MM.1S (cell line): ENCODE measurements at regions not wholly inside any gene's neighbourhood (a gene's known extent, or its start where the extent isn't known, plus 50 kb on each side); places are given as distances from the start of the nearest gene placed in this dataset.

ENCODE experiments used
- DNase-seq: peaks from one replicate; pipeline ENCODE4 v3.0.0-alpha.2; 2015
- H2AFZ ChIP-seq: fragments of 300-600 bp; sonication (generic); 2 replicates; pipeline ENCODE4 v1.6.0; 2016; ENCODE audit warnings: antibody characterized with exemption, low read length
- H3F3A ChIP-seq: fragments of 300-600 bp; sonication (generic); 2 replicates; pipeline ENCODE4 v1.6.1; 2016; ENCODE audit warnings: mild to moderate bottlenecking, antibody characterized with exemption, low read length, moderate library complexity, mixed read lengths; ENCODE audit not compliant: insufficient read depth
- H3K27ac ChIP-seq: fragments of 300-600 bp; sonication (generic); 2 replicates; pipeline ENCODE4 v1.5.1; 2016; ENCODE audit warnings: mild to moderate bottlenecking, low read length
- H3K27me3 ChIP-seq: fragments of 300-600 bp; sonication (generic); replicated peaks from 2 replicates; pipeline ENCODE4 v1.6.0; 2016; ENCODE audit warnings: low read length; ENCODE audit not compliant: insufficient read depth
- H3K36me3 ChIP-seq: fragments of 300-600 bp; sonication (generic); replicated peaks from 2 replicates; pipeline ENCODE4 v1.6.1; 2016; ENCODE audit warnings: mild to moderate bottlenecking, low read length, mixed read lengths; ENCODE audit not compliant: insufficient read depth
- H3K4me1 ChIP-seq: fragments of 300-600 bp; sonication (generic); 2 replicates; pipeline ENCODE4 v1.6.1; 2016; ENCODE audit warnings: low read length, mixed read lengths
- H3K4me2 ChIP-seq: fragments of 300-600 bp; sonication (generic); 2 replicates; pipeline ENCODE4 v1.6.0; 2016; ENCODE audit warnings: low read depth, low read length
- H3K4me3 ChIP-seq: fragments of 300-600 bp; sonication (generic); 2 replicates; pipeline ENCODE4 v1.5.1; 2016; ENCODE audit warnings: low read length, mixed read lengths
- H3K79me2 ChIP-seq: fragments of 300-600 bp; sonication (generic); 2 replicates; pipeline ENCODE4 v1.6.1; 2016; ENCODE audit warnings: mixed run types, low read length, mixed read lengths
- H3K9ac ChIP-seq: fragments of 300-600 bp; sonication (generic); 2 replicates; pipeline ENCODE4 v1.6.1; 2016; ENCODE audit warnings: low read length, mixed read lengths
- H3K9me2 ChIP-seq: fragments of 300-600 bp; sonication (generic); replicated peaks from 2 replicates; pipeline ENCODE4 v1.6.1; 2016; ENCODE audit warnings: mild to moderate bottlenecking, low read length, mixed read lengths; ENCODE audit not compliant: insufficient read depth
- H3K9me3 ChIP-seq: fragments of 300-600 bp; sonication (generic); replicated peaks from 2 replicates; pipeline ENCODE4 v1.6.1; 2016; ENCODE audit warnings: mild to moderate bottlenecking, low read length, mixed read lengths; ENCODE audit not compliant: insufficient read depth
- H4K20me1 ChIP-seq: fragments of 300-600 bp; sonication (generic); 2 replicates; pipeline ENCODE4 v1.6.1; 2016; ENCODE audit warnings: mild to moderate bottlenecking, low read length, moderate library complexity, mixed read lengths; ENCODE audit not compliant: insufficient read depth
- CTCF ChIP-seq: fragments of 300-600 bp; sonication (generic); IDR thresholded peaks from 2 replicates; pipeline ENCODE4 v1.5.1; 2016; ENCODE audit warnings: antibody characterized with exemption, low read length, mixed read lengths
- EZH2 ChIP-seq: fragments of 300-600 bp; sonication (generic); optimal IDR thresholded peaks from 2 replicates; pipeline ENCODE3; 2017; ENCODE audit warnings: low read depth, mild to moderate bottlenecking, antibody characterized with exemption, low read length, mixed read lengths
- EZH2phosphoT487 ChIP-seq: fragments of 300-600 bp; sonication (generic); IDR thresholded peaks from 2 replicates; pipeline ENCODE4 v1.6.1; 2018; ENCODE audit warnings: antibody characterized with exemption, low read length

GRCh38 chr4:100657187-100657586 lies 139.4 kb upstream of the EMCN start:
- H2AFZ ChIP-seq, result no peak overlapping the region
- no peak for TF ChIP-seq CTCF
- H3K27ac ChIP-seq, result no peak overlapping the region

GRCh38 chr4:100651499-100652175 lies 133.8 kb upstream of the EMCN start:
- Histone ChIP-seq H3K27ac (no peak overlapping the region), H2AFZ (no peak overlapping the region), H3K4me3 (no peak overlapping the region), H3K27me3 (no peaks in the 10 kb centered on the region), H3K4me1 (no peaks in the 10 kb centered on the region), H3K9me3 (no peaks in the 10 kb centered on the region), H3F3A (no peaks in the 10 kb centered on the region), H3K9me2 (no peaks in the 10 kb centered on the region; the same call in 1 of the 2 replicates), H3K36me3 (no peaks in the 10 kb centered on the region), H4K20me1 (no peaks in the 10 kb centered on the region), H3K4me2 (no peak overlapping the region), H3K79me2 (no peaks in the 10 kb centered on the region), H3K9ac (no peak overlapping the region)
- no peak for DNase-seq
- TF ChIP-seq EZH2, result no peak
- no peak for TF ChIP-seq CTCF
- no peak for TF ChIP-seq EZH2phosphoT487

More at GRCh38 chr4:100657187-100657586, 139.4 kb upstream of the EMCN start:
- Histone ChIP-seq H3K4me2 (no peak overlapping the region), H3K79me2 (no peaks in the 10 kb centered on the region), H3K36me3 (no peaks in the 10 kb centered on the region), H3K27me3 (no peaks in the 10 kb centered on the region), H3K4me3 (no peak overlapping the region), H3K9ac (no peak overlapping the region), H3K9me2 (no peaks in the 10 kb centered on the region), H3F3A (no peaks in the 10 kb centered on the region), H3K9me3 (no peaks in the 10 kb centered on the region), H4K20me1 (no peaks in the 10 kb centered on the region), H3K4me1 (no peaks in the 10 kb centered on the region)
- DNase-seq, result no peak

GRCh38 chr4:100649417-100649816 lies 131.6 kb upstream of the EMCN start:
- no peak overlapping the region for H3K4me2 ChIP-seq
- H2AFZ ChIP-seq, result no peak overlapping the region
- H3K9me2 ChIP-seq, result no peaks in the 10 kb centered on the region; the same call in 1 of the 2 replicates
- H3F3A ChIP-seq, result no peaks in the 10 kb centered on the region
- H4K20me1 ChIP-seq, result no peaks in the 10 kb centered on the region
- no peaks in the 10 kb centered on the region for H3K9me3 ChIP-seq
- H3K4me3 ChIP-seq, result no peak overlapping the region
- H3K9ac ChIP-seq, result no peak overlapping the region
- TF ChIP-seq EZH2phosphoT487 (no peak), CTCF (no peak), EZH2 (no peak)
- no peaks in the 10 kb centered on the region for H3K4me1 ChIP-seq
- H3K27ac ChIP-seq, result no peak overlapping the region
- no peaks in the 10 kb centered on the region for H3K36me3 ChIP-seq
- H3K27me3 ChIP-seq, result no peaks in the 10 kb centered on the region
- no peak for DNase-seq
- no peaks in the 10 kb centered on the region for H3K79me2 ChIP-seq
